Spleen (tissue), 11 donors: ENCODE measurements at regions not wholly inside any gene's neighbourhood (a gene's known extent, or its start where the extent isn't known, plus 50 kb on each side); places are given as distances from the start of the nearest gene placed in this dataset.

Experiments used
- DNase-seq: peaks from one replicate; pipeline ENCODE4 v3.0.0-alpha.2; 2020
- H3K27ac ChIP-seq, 8 donors: fragments of 200-600 bp; sonication (generic) in 7 of 8; 1 replicate in 4 of 8; 2 replicates in 4 of 8; pipeline versions ENCODE4 v1.5.0 to v1.8.0; 2016 to 2021; ENCODE audit warnings: inconsistent platforms in 4 of 8, mild to moderate bottlenecking in 4 of 8, moderate library complexity in 1 of 8
- H3K27me3 ChIP-seq, 7 donors: fragments of 200-600 bp; sonication (generic) in 6 of 7; replicated peaks in 1 of 7; 1 replicate in 4 of 7; 2 replicates in 3 of 7; pipeline versions ENCODE4 v1.5.0 to v1.8.0; 2016 to 2021; ENCODE audit warnings: inconsistent platforms in 3 of 7, mild to moderate bottlenecking in 1 of 7
- H3K36me3 ChIP-seq, 6 donors: fragments of 200-600 bp; sonication (generic) in 5 of 6; 1 replicate in 4 of 6; 2 replicates in 2 of 6; pipeline versions ENCODE4 v1.5.0 to v1.8.0; 2016 to 2021; ENCODE audit warnings: inconsistent platforms in 2 of 6
- H3K4me1 ChIP-seq, 6 donors: fragments of 200-600 bp; sonication (generic) in 5 of 6; 1 replicate in 3 of 6; 2 replicates in 3 of 6; pipeline versions ENCODE4 v1.5.0 to v1.8.0; 2016 to 2021; ENCODE audit warnings: inconsistent platforms in 3 of 6
- H3K4me3 ChIP-seq, 8 donors: fragments of 200-600 bp; sonication (generic) in 7 of 8; 1 replicate in 4 of 8; 2 replicates in 4 of 8; pipeline versions ENCODE4 v1.5.0 to v1.8.0; 2016 to 2021; ENCODE audit warnings: inconsistent platforms in 4 of 8, mild to moderate bottlenecking in 4 of 8, moderate library complexity in 2 of 8
- H3K9me3 ChIP-seq, 8 donors: fragments of 200-600 bp; sonication (generic) in 7 of 8; 1 replicate in 4 of 8; 2 replicates in 4 of 8; pipeline versions ENCODE4 v1.5.0 to v1.8.0; 2016 to 2021; ENCODE audit warnings: inconsistent platforms in 4 of 8
- POLR2A ChIP-seq, 3 donors: fragments of 450-650 bp; IDR thresholded peaks; one replicate each; pipeline ENCODE4 v1.5.1; 2017; ENCODE audit warnings: antibody characterized with exemption in 3 of 3, mild to moderate bottlenecking in 1 of 3
- POLR2AphosphoS5 ChIP-seq, 3 donors: sonication (generic); formaldehyde crosslinking; IDR thresholded peaks; one replicate each; pipeline ENCODE4 v1.5.1; 2017; ENCODE audit warnings: antibody characterized with exemption in 3 of 3
- WGBS, 5 donors: extraction: QIAGEN DNeasy Blood & Tissue Kit in 3 of 5; methylation state at CpG; one replicate each; pipeline versions ENCODE4 v1.1.5 to v1.1.7; 2013 to 2018; 5-methylcytosine and 5-hydroxymethylcytosine counted together
- intact Hi-C: fragments of 100-400 bp; cut with DNase I; formaldehyde crosslinking; loops from one replicate; pipeline ENCODE4 v1.15.0; 2023; ENCODE audit warnings: low total_unique reads
- TF ChIP-seq, protein P1 (sequence below), 11 experiments: fragments of 200-600 bp in 7 of 11; fragments of 450-650 bp in 4 of 11; sonication (generic) in 4 of 11; IDR thresholded peaks in 8 of 11; conservative IDR thresholded peaks in 3 of 11; 1 replicate in 7 of 11; 2 replicates in 4 of 11; pipeline versions ENCODE4 v1.4.0 to v1.8.0; 2016 to 2021; ENCODE audit warnings: antibody characterized with exemption in 11 of 11, inconsistent platforms in 4 of 11, mild to moderate bottlenecking in 1 of 11
- donor health status: healthy with polysubstance abuse.
- donor health status: DM: no; HTN: no; CAD: no; lungs with moderate emphysema.
- donor health status: DM: no; HTN: no; CAD: no.
- donor health status: Bipolar disorder and iron deficiency.
- donor health status: healthy.
- donor health status: DM: no; HTN: no; CAD: no.
- donor health status: DM: yes; HTN: yes; CAD: no.

DNA sequence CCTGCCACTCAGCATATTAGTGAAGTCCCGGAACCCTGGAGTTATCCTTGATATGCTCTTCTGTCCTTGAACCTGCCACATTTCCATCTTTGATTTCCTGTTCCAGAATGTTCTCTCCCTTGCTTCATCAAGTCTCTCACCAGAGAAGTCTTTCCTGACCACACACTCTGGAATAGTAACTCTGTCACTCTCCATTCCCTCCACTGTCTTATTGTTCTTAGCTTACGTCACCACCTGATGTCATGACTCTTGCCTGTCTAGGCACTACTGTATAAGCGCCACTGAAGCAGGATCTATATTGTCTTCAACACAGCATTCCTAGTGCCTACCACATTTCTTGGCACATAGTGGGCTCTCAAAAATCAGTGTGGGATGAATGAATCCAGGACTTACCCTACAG, 65.4 kb upstream of the SMYD2 start:
- Histone ChIP-seq H3K9me3 (no peaks in the 10 kb centered on the region), H3K4me3 (no peak overlapping the region), H3K27me3 (peaks cover 0 to 22% (median 0%) of the 10 kb centered on the region in 7 donors), H3K4me1 (peaks cover 0 to 12% (median 5%) of the 10 kb centered on the region in 6 donors), H3K36me3 (no peaks in the 10 kb centered on the region), H3K27ac (no peak overlapping the region)
- intact Hi-C loops, result no loop called here
- DNase-seq, result no peak
- TF ChIP-seq POLR2A (IDR thresholded peaks at IDR 0.05), result no peak
- no peak for TF ChIP-seq POLR2AphosphoS5 (IDR thresholded peaks at IDR 0.05)
- TF ChIP-seq, protein P1, sequence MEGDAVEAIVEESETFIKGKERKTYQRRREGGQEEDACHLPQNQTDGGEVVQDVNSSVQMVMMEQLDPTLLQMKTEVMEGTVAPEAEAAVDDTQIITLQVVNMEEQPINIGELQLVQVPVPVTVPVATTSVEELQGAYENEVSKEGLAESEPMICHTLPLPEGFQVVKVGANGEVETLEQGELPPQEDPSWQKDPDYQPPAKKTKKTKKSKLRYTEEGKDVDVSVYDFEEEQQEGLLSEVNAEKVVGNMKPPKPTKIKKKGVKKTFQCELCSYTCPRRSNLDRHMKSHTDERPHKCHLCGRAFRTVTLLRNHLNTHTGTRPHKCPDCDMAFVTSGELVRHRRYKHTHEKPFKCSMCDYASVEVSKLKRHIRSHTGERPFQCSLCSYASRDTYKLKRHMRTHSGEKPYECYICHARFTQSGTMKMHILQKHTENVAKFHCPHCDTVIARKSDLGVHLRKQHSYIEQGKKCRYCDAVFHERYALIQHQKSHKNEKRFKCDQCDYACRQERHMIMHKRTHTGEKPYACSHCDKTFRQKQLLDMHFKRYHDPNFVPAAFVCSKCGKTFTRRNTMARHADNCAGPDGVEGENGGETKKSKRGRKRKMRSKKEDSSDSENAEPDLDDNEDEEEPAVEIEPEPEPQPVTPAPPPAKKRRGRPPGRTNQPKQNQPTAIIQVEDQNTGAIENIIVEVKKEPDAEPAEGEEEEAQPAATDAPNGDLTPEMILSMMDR (IDR thresholded peaks at IDR 0.05 in 8 of 11, conservative IDR thresholded peaks at IDR 0.05 in 3 of 11), result no peak
- WGBS, 5 donors, result 78 to 83% (median 82%) methylated on average over 3 of the region's 3 CpGs

DNA sequence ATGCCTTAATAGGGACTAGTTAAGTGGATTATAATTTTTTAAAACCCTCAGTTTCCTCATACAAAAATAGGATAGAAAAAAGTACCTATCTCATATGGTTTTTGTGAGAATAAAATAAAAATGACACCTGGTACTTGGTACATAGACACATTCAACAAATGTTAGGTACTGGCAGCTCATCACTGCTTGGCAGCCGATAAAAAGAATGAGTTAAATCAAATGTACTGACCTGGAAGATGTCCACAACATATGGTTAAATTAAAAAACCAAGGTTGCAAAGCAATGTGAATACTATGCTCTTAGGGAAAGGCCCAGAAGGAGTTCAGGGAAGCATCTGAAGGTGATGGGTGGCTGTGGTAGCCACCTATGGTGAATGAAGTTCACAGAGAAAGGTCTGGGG, 64.9 kb upstream of the SMYD2 start:
- no peaks in the 10 kb centered on the region for H3K9me3 ChIP-seq
- no peak for TF ChIP-seq POLR2A (IDR thresholded peaks at IDR 0.05)
- TF ChIP-seq, protein P1 (IDR thresholded peaks at IDR 0.05 in 8 of 11, conservative IDR thresholded peaks at IDR 0.05 in 3 of 11), result no peak
- TF ChIP-seq POLR2AphosphoS5 (IDR thresholded peaks at IDR 0.05), result no peak
- 92 to 100% (median 95%) methylated on average over 1 of the region's 1 CpG for WGBS, 5 donors

DNA sequence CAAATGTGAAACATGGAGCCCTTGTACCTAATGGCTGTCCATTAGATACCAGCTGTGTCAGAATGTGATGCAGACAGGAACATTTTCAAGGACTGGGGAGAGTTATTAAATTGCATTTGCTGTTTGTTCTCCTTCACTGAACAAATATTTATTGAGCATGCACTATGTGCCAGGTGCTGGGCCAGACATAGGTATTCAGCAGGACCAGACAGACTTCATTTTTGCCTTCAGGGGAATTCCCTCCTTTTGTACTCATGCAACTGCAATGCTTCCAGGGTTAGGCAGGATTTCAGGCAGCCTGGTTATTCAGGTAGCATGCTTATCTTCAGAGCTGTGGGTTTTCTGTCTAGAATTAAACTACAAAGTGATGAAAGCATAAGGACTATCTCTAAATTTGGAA, 64.2 kb upstream of the SMYD2 start:
- H3K27ac ChIP-seq, result no peak overlapping the region
- H3K4me3 ChIP-seq, result no peak overlapping the region
- peaks cover 0 to 12% (median 5%) of the 10 kb centered on the region in 6 donors for H3K4me1 ChIP-seq
- H3K9me3 ChIP-seq, result no peaks in the 10 kb centered on the region
- intact Hi-C loops, result no loop called here
- no peaks in the 10 kb centered on the region for H3K36me3 ChIP-seq
- H3K27me3 ChIP-seq, result peaks cover 0 to 31% (median 0%) of the 10 kb centered on the region in 7 donors
- TF ChIP-seq POLR2A (IDR thresholded peaks at IDR 0.05) (no peak), POLR2AphosphoS5 (IDR thresholded peaks at IDR 0.05) (no peak)
- TF ChIP-seq, protein P1 (IDR thresholded peaks at IDR 0.05 in 8 of 11, conservative IDR thresholded peaks at IDR 0.05 in 3 of 11), result no peak
- no peak for DNase-seq

More for the DNA sequence above, 64.9 kb upstream of the SMYD2 start:
- Histone ChIP-seq H3K27ac (no peak overlapping the region), H3K4me1 (peaks cover 0 to 12% (median 5%) of the 10 kb centered on the region in 6 donors), H3K27me3 (peaks cover 0 to 24% (median 0%) of the 10 kb centered on the region in 7 donors), H3K36me3 (no peaks in the 10 kb centered on the region), H3K4me3 (no peak overlapping the region)
- no peak for DNase-seq
- intact Hi-C loops, result no loop called here

DNA sequence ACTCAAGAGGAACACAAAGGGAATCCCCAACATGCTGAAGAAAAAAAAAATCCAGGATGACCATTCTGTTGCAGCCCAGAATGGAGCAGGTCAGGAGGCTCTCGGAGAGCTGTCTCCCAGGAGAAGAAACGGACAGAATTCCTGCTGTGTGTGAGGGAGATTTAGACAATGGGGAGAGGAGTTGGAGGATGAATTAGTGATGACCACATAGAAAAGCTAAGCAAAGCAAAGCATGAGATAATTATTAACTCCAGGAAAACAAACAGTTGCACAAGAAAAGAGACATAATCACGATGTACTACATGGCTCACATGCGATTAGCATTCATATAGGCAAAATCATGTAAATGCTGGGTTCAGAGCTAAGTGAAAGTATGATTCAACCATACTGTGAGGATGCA, 61.1 kb upstream of the SMYD2 start:
- DNase-seq, result no peak
- intact Hi-C loops, result no loop called here
- H3K27ac ChIP-seq, result no peak overlapping the region

More for the DNA sequence above, 61.1 kb upstream of the SMYD2 start:
- Histone ChIP-seq H3K4me1 (peaks cover 0 to 7% (median 0%) of the 10 kb centered on the region in 6 donors), H3K27me3 (peaks cover 0 to 30% (median 0%) of the 10 kb centered on the region in 7 donors), H3K36me3 (no peaks in the 10 kb centered on the region), H3K4me3 (no peak overlapping the region), H3K9me3 (no peaks in the 10 kb centered on the region)
- TF ChIP-seq POLR2AphosphoS5 (IDR thresholded peaks at IDR 0.05) (no peak), POLR2A (IDR thresholded peaks at IDR 0.05) (no peak)
- TF ChIP-seq, protein P1 (IDR thresholded peaks at IDR 0.05 in 8 of 11, conservative IDR thresholded peaks at IDR 0.05 in 3 of 11), result no peak
- WGBS, 5 donors, result 79 to 91% (median 82%) methylated on average over 4 of the region's 4 CpGs
